ENCODE measurements at regions not wholly inside any gene's neighbourhood (a gene's known extent, or its start where the extent isn't known, plus 50 kb on each side); places are given as distances from the start of the nearest gene placed in this dataset.
"Not testable (repeated sequence)": the region's sequence is repeated elsewhere in the genome, so short reads cannot be mapped to it uniquely, and the experiment has no call there.

- TF ChIP-seq CTCF (IDR thresholded peaks at IDR 0.05; ENCODE audit: unreplicated experiment in 3 of 3), result no peak
- Mint-ChIP-seq H3K9me3 (peaks cover 8% of the 10 kb centered on the region), H3K4me3 (peak overlapping the region in 1 of 3 experiments; percentile 3), H3K27ac (peak overlapping the region; percentile 52 to 82 (median 73)), H3K4me1 (peaks cover 14% of the 10 kb centered on the region), H3K36me3 (ENCODE audit: low read depth) (no peaks in the 10 kb centered on the region), H3K27me3 (ENCODE audit: low read depth) (no peaks in the 10 kb centered on the region)
Measured at GRCh38 chr3:6326771-6327170, 534.1 kb upstream of the GRM7 start.

- H3K27ac Mint-ChIP-seq; H3K27me3 Mint-ChIP-seq (ENCODE audit: low read depth); H3K4me1 Mint-ChIP-seq; H3K36me3 Mint-ChIP-seq (ENCODE audit: low read depth); H3K4me3 Mint-ChIP-seq: not testable (repeated sequence)
- H3K9me3 Mint-ChIP-seq, result peaks cover 13% of the 10 kb centered on the region
Measured at GRCh38 chr3:6340980-6341325, 520.0 kb upstream of the GRM7 start.

GRCh38 chr3:6351752-6352151 is 509.2 kb upstream of the GRM7 start:
- no peak for TF ChIP-seq CTCF (IDR thresholded peaks at IDR 0.05; ENCODE audit: unreplicated experiment in 3 of 3)
- no peaks in the 10 kb centered on the region for H3K4me1 Mint-ChIP-seq
- no peak overlapping the region for H3K4me3 Mint-ChIP-seq
- no peaks in the 10 kb centered on the region for H3K36me3 Mint-ChIP-seq (ENCODE audit: low read depth)
- H3K27me3 Mint-ChIP-seq (ENCODE audit: low read depth), result no peaks in the 10 kb centered on the region
- H3K9me3 Mint-ChIP-seq, result no peaks in the 10 kb centered on the region
- peak overlapping the region in 2 of 3 experiments; percentile 5 to 62 for H3K27ac Mint-ChIP-seq

- H3K4me1 Mint-ChIP-seq, result no peaks in the 10 kb centered on the region
Measured at GRCh38 chr3:6354653-6355052, 506.3 kb upstream of the GRM7 start.

DNA sequence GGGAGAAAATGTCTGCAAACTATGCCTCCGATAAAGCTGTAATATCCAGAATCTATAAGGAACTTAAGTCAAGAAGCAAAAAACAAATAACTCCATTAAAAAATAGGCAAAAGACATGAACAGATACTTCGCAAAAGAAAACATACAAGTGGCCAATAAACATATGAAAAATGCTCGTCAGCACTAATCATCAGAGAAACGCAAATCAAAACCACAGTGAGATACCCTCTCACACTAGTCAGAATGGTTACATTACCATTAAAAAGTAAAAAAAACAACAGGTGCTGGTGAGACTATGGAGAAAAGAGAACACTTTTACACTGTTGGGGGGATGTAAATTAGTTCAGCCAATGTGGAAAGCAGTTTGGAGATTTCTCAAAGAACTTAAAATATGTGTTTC is 498.5 kb upstream of the GRM7 start:
- no peaks in the 10 kb centered on the region for H3K36me3 Mint-ChIP-seq (ENCODE audit: low read depth)
- TF ChIP-seq CTCF (IDR thresholded peaks at IDR 0.05; ENCODE audit: unreplicated experiment in 3 of 3), result no peak
- no peaks in the 10 kb centered on the region for H3K4me1 Mint-ChIP-seq
- H3K27me3 Mint-ChIP-seq (ENCODE audit: low read depth), result no peaks in the 10 kb centered on the region
- H3K27ac Mint-ChIP-seq, result no peak overlapping the region
- peaks cover 14% of the 10 kb centered on the region for H3K9me3 Mint-ChIP-seq
- no peak overlapping the region for H3K4me3 Mint-ChIP-seq

More at GRCh38 chr3:6354653-6355052, 506.3 kb upstream of the GRM7 start:
- Mint-ChIP-seq H3K36me3 (ENCODE audit: low read depth) (no peaks in the 10 kb centered on the region), H3K27ac (no peak overlapping the region), H3K4me3 (no peak overlapping the region), H3K9me3 (no peaks in the 10 kb centered on the region), H3K27me3 (ENCODE audit: low read depth) (no peaks in the 10 kb centered on the region)
- TF ChIP-seq CTCF (IDR thresholded peaks at IDR 0.05; ENCODE audit: unreplicated experiment in 3 of 3), result no peak

- Mint-ChIP-seq H3K4me3 (no peak overlapping the region), H3K9me3 (peaks cover 11% of the 10 kb centered on the region), H3K27ac (no peak overlapping the region), H3K27me3 (ENCODE audit: low read depth) (no peaks in the 10 kb centered on the region), H3K4me1 (no peaks in the 10 kb centered on the region), H3K36me3 (ENCODE audit: low read depth) (no peaks in the 10 kb centered on the region)
- no peak for TF ChIP-seq CTCF (IDR thresholded peaks at IDR 0.05; ENCODE audit: unreplicated experiment in 3 of 3)
Measured at GRCh38 chr3:6367171-6367570, 493.7 kb upstream of the GRM7 start.
